Left colon (tissue), 2 donors: ENCODE measurements at regions not wholly inside any gene's neighbourhood (a gene's known extent, or its start where the extent isn't known, plus 50 kb on each side); places are given as distances from the start of the nearest gene placed in this dataset.
"Not testable (repeated sequence)": the region's sequence is repeated elsewhere in the genome, so short reads cannot be mapped to it uniquely, and the experiment has no call there.

Source experiments
- ATAC-seq: fragments of 200-7000 bp; cut with Tn5 transposase; one replicate; pipeline ENCODE4 v1.9.1; 2020; ENCODE audit warnings: mild to moderate bottlenecking, moderate library complexity
- DNase-seq, 2 donors: peaks; one replicate each; pipeline ENCODE4 v3.0.0-alpha.2; 2020
- intact Hi-C, 2 donors: fragments of 100-400 bp; cut with DNase I in 1 of 2; cut with micrococcal nuclease in 1 of 2; formaldehyde crosslinking; loops; one replicate each; pipeline versions ENCODE4 v1.11.2 to v1.14.0; 2022; cut with DNase I, micrococcal nuclease
- donor health status: DM: no; HTN: no; CAD: no.
- donor health status: DM: yes; HTN: yes; CAD: no.

DNA sequence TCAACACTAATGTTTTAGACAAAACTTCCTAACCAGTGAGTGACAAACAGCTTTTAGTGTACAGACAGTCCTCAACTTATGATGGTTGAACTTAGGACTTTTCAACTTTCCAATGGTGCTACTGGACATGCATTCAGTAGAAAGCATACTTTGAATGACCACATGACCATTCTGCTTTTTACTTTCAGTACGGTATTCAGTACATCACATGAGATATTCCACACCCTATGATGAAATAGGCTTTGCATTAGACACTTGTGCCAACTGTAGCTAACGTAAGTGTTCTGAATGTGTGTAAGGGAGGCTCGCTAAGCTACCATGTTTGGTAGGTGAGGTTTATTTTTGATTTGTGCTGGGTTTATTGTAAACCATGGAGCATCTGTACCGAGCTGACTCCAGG, 113.7 kb downstream of the WNT7A start:
- ATAC-seq = no peak
- DNase-seq = no peak
- intact Hi-C loops = no loop called here

DNA sequence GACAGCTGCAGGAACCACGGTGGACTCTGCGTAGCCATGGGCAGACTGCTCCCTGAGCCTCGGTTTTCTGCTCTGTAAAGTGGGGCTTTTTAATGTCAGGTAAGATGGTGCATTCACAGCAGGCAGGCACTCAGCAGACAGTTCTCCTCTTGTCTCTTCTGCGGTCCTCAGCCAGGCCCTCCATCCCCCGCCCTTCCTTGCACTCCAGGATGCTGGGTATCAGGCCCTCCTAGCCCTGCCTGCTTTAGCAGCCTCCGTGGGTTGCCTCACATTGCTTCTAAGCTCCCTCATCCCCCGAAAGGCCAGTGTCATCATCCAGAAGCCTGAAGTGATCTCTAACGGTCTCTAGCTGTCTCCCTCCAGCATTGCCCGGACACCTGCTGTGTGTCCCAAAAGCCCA, 115.7 kb downstream of the WNT7A start:
- DNase-seq (no peak), ATAC-seq (no peak)
- intact Hi-C loops = no loop called here

DNA sequence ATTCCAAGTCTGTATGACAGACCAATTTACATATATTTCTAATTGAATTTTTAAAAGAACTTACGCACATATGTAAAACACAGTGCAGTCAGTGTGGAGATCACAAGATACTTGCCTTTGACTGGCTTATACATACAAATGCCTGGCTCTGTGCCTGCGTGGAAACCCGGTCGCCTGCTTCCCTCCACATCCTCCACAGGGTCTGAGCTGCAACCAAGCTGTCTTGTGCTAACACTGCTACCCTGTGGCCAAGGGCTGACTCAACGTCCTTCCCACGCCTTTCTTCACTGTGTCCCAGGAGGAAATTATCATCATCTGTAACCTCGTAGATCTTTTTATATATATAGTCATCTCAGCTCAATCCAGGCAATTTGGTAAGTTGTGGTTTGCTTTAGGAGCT, 117.0 kb downstream of the WNT7A start:
- DNase-seq = no peak
- intact Hi-C loops = no loop called here
- ATAC-seq = no peak

DNA sequence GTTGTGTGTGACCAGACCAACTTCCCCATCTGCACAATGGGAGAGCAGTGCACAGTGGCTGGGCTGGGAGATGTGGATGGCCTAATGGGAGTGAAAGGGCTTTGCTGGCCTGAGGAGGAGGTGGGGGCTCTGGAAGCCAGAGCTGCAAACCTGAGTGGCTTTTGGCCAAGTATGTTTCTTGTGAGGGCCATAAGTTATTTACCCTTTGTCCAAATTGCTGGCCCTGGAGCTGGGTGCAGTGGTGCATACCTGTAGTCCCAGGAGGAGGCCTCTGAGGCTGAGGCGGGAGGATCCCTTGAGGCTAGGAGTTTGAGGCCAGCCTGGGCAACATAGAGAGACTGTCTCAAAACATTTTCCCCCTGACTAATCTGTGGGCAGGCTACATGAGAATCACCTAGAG, 129.1 kb downstream of the WNT7A start:
- DNase-seq (no peak), ATAC-seq (no peak)
- intact Hi-C loops = no loop called here

DNA sequence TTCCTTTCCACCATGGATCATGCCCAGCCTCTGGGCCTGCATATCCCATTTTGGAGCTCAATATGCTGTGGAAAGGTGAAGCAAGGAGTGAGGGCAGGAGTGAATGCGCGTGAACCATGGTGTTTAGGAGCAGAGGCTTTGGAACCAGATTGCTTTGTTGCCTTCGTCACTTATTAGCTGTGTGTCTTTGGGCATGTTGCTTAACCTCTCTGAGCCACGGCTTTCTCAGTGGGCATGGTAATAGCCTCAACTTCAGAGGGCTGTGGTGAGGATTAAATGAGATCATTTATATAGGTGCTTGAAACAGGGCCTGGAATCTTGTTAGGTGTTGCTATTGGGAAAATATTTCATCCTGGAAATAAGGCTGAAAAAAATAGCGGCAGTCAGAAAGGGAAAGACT, 129.7 kb downstream of the WNT7A start:
- ATAC-seq = no peak
- intact Hi-C loops = no loop called here

DNA sequence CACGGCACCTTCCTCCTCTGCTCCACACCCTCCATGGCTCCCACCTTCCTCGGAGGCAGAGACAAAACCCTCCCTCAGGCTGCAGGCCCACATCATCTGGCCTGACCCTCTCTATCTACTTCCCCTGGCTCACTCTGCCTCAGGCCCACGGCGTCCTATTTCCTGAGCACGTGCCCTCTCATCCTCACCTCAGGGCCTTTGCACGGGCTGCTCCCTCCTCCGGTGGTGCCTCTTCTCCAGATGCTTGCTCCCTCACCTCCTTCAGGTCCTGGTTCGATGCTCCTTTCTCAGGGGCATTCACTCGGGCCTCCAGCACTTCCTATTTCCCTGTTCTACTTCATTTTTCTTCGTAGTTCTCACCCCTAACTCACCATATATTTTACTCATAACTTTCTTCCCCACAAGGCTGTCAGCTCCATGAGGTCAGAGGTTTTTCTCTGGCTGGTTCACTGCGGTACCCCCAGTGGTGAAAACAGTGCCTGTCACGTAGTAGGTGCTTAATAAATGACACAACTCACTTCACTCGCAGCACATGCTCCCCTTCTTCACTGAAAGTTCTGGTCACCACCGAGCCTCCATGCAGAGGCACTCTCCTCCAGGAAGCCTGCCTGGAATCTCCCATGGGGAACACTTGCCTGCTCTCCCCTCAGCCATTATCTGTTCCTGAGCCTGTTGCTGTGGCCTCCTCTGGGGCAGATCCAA, 130.7 kb downstream of the WNT7A start:
- ATAC-seq (no peak), DNase-seq (no peak)
- intact Hi-C loops = no loop called here

More for the DNA sequence above, 129.7 kb downstream of the WNT7A start:
- DNase-seq = no peak

- no peak for ATAC-seq
Measured at GRCh38 chr3:13748276-13748879, 131.5 kb downstream of the WNT7A start.

DNA sequence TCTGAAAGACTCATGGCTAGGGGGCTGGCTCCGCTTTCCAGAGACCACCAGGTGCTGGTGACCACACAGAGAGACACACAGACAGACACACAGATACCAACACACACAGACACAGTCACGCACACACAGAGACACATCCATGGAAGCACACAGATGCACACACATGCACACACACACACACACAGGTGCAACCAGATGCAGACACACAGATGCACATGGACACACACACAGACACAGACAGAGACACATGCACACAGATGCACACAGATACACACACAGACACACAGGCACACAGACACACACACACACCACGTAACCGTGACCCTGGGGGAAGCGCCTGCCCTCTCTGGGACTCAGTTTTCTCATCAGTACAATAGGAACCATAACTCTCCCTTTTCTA, 132.2 kb downstream of the WNT7A start:
- ATAC-seq = no peak
- intact Hi-C loops = no loop called here

More at GRCh38 chr3:13748276-13748879, 131.5 kb downstream of the WNT7A start:
- no peak for DNase-seq
- intact Hi-C loops = no loop called here

DNA sequence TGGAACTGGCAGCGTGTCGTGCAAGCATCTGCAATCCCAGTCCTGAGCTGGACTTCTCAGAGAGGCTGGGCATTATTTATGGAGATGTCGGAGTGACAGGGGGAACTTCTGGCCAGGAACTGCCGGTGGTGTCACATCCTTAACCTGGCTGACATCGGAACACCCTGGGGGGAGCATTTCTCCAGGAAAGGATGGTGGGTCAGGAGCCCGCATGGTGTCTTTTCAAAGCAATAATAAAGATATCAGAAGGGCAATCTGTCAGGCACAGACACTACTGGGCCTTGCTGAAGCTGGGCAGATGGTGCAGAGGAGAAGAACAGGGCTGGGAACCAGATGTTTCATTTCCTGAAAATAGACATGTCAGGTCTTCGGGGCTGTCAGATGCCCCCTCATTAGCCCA, 133.5 kb downstream of the WNT7A start:
- DNase-seq (no peak), ATAC-seq (no peak)
- intact Hi-C loops = no loop called here

More for the DNA sequence above, 132.2 kb downstream of the WNT7A start:
- DNase-seq = no peak

DNA sequence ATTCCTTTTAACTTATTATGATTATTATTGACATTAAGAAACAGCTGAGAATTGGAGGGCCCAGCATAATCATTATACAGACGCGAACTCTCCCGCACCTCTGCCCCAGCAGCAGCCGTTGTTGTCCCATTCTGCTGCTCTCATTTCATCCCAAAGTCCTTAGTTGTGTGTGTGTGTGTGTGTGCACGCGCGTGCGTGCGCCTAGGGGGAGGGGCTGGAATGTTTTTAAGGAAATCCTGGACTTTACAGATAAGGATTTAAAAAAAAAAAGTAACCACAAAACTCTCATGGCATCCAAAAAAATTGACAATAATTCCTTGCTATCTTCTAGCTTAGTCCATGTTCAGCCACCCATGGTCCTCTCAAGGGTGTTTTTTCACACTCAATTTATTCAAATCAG, 134.2 kb downstream of the WNT7A start:
- ATAC-seq (no peak), DNase-seq (no peak)
- intact Hi-C loops = no loop called here

- intact Hi-C loops = no loop called here
- DNase-seq (no peak), ATAC-seq (no peak)
Measured at GRCh38 chr3:13740795-13741194, 139.1 kb downstream of the WNT7A start.

GRCh38 chr3:13733726-13734125, 146.1 kb downstream of the WNT7A start:
- intact Hi-C loops, ATAC-seq, DNase-seq: not testable (repeated sequence)

DNA sequence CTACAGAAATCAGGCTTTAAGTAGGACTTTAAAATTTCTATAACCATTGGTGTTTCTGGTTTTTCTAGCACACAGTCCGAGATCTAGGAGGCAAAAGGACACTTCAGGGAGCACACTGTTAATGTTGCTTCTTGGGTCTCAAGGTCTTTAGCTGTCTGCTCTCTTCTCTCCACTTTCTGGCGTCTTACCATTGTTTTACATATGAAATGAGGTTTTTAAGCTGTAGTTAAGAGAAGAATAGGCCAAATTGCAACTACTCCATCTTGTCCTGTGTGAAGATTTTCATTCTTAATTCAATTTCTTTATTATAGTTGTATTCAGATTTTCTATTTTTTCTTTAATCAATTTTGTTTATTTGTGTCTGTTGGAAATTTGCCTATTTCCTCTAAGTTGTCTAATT, 151.4 kb downstream of the WNT7A start:
- DNase-seq (no peak), ATAC-seq (no peak)
- intact Hi-C loops = no loop called here

- intact Hi-C loops = no loop called here
- DNase-seq (no peak), ATAC-seq (no peak)
Measured at GRCh38 chr3:13727890-13728289, 152.0 kb downstream of the WNT7A start.

GRCh38 chr3:13723676-13724207, 156.1 kb downstream of the WNT7A start:
- no peak for ATAC-seq

GRCh38 chr3:13722178-13722577, 157.7 kb downstream of the WNT7A start:
- DNase-seq = no peak
- intact Hi-C loops = no loop called here
- ATAC-seq = no peak

More at GRCh38 chr3:13723676-13724207, 156.1 kb downstream of the WNT7A start:
- intact Hi-C loops = no loop called here
- DNase-seq = peak in 1 of 2 donors; percentile 6

DNA sequence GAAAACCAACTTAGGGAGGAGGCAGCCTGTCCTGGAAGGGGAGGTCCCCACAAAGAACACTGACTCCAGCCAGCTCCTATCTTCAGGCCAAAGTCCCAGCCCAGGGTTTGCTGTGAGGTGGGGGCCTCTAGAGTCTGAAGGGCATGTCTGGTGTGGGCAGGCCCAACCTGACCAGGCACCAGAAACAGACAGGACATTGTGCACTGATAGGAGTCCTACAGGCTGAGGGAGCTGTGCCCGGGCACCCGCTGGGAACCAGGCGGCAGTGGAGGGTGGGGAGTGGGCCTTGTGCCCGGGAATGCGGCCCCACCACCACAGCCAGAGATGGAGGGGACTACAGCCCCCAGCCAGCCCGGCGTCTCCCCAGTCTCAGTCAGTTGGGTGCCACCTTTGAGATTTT, 161.4 kb downstream of the WNT7A start:
- ATAC-seq (no peak), DNase-seq (peak in 1 of 2 donors; percentile 4)
- intact Hi-C loops = no loop called here

- intact Hi-C loops = no loop called here
- ATAC-seq = no peak
- DNase-seq = peak in 1 of 2 donors; percentile 12
Measured at GRCh38 chr3:13718000-13718399, 161.9 kb downstream of the WNT7A start.

DNA sequence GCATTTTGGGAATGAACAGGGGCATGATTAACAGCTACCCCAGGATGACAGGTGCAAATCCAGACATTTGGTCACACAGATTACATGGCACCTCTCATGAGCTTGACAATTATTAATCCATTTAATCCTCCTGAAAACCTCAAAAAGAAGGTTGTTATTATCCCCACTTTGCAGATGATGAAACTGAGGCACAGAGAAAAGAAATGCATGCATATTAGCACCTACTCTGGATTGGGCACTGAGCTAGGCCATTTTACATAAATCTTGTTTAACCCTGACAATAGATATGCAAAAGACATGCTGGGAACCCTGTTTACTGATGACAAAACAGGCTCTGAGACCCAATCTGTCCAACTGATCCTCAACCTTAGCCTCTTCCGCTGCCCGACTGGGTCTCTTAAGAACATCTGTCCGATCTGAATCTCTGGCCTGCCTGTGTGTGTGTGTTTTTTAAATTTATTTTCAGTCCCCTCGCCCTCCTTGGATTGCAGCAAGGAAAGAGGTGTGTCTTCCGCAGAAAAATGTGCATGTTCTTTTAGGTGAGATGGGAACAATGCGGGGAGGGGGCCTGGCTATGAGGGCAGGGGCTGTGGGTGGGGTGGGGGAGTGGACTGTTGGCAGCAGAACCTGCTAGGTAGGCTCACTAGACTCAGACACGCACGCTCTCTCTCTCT, 162.5 kb downstream of the WNT7A start:
- ATAC-seq (no peak), DNase-seq (peak in 1 of 2 donors; percentile 2)
- intact Hi-C loops = no loop called here
